CD4-positive, alpha-beta T cell treated with Interleukin-15 for 4 hours (primary cell): ENCODE measurements at regions not wholly inside any gene's neighbourhood (a gene's known extent, or its start where the extent isn't known, plus 50 kb on each side); places are given as distances from the start of the nearest gene placed in this dataset.
"Not testable (repeated sequence)": the region's sequence is repeated elsewhere in the genome, so short reads cannot be mapped to it uniquely, and the experiment has no call there.

Experiments
- DNase-seq: peaks from one replicate; pipeline ENCODE4 v3.0.0-alpha.2; 2020; ENCODE audit warnings: low spot score

DNA sequence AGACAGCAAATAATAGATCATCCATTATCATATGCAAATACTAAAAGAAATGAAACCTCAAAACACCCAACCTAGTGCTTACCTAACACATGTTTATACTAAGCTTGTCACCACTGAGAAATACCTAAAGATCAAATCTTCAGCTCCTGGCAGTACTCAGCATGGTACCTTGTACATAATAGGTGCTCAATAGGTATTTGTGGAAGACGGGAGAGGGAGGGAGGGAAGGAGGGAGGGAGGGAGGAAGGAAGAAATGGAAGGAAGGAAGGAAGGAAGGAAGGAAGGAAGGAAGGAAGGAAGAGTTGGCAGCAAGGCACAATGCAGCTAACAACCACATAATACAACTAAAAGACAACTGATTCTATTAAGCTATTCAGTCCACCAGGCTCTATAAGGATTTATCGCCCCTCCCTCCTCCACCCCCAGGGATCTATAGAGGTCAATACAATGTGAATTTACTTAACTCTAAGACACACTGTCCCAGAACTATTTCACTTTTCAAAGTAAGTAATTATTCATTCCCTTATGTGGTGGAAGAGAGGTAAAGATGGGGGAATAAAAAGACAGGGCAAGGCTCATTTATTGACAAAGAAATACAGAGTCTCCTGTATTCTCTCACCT is 328.9 kb downstream of the PAPSS1 start:
- no peak for DNase-seq

DNA sequence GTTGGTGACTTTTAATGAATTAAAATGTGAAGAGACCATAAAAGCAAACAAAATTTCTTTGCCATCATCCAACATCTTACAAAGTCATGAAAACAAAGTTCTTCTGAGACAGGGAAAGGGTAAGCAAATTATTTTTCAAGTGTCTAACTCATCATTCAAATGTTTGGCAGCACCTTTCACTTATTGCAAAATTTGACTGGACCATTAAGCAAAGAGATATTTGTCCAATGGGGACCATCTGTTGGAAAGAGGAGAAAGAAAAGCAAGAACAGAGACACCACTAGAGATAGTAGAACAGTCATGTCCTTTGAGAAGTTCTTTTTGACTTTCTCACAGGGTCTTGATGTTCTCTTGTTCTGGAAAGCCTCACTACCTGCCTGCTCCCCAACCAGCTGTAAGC is 330.1 kb downstream of the PAPSS1 start:
- no peak for DNase-seq

DNA sequence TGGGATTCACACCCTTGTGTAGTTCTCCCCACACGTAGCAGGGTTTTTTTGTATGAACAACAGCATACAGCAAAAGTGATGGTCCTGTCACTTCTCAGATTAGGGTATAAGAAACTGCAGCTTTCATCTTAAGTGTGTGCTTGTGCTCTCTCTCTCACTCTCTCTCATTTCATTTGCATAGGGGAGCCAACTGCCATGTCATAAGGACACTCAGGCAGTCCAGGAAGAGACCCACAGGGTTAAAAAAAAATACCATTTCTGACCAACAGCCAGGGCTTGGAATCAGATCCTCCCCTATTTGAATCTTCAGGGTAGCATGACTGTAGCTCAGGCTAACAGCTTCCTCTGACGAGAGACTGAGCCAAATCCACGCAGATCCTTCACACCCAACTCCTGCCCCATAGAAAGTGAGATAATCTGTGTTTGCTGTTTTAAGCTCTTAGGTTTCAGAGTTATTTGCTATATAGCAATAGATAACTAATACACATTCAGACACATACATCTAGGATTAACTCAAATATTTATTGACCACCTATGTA is 331.2 kb downstream of the PAPSS1 start:
- no peak for DNase-seq

DNA sequence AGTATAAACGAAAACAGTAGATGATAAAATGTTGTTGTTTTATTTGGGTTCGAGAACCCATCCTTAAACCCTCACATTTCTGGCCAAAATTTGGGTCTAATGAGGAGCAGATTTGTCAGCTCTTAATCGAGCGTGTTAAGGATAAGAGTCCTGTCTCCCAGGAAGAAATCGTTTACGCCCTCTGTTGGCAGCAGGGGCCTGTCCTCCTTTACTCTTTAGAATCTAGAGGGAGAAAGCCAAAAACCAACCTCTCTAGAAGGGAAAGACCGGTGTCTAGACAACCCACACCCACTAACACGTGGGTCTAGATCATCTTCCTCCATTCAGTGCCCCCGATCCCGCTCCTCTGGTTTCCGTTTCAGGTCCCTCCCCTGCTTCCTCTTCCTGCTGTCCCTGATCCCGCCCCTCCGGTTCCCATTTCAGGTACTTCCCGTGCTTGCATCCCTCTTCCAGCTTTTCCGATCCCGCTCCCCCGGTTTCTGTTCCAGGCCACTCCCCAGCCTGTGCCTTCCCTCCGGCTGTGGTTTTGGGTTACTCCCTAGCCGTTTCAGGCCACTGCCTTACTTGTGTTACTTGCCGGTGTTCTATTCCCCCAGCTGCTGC is 339.1 kb downstream of the PAPSS1 start:
- DNase-seq = no peak

DNA sequence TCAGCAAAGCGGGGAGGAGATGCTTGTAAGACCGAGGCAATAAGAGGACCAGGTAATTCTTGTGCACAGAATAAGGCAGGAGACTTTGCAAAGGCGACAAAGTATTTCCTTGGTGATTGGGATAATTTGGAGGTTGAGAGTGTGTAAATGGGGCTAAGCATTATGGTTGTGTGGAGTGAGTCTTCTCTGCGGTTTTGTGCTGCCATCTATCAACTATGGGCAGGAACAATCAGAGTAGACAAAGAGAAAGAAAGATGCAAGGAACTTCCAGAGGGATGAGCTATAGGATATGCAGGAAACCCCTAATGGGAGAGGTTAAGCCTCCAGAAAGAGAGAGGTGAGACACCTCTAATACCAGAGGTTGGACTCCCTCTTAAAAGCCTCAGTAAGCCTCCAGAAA is 339.8 kb downstream of the PAPSS1 start:
- DNase-seq = no peak

DNA sequence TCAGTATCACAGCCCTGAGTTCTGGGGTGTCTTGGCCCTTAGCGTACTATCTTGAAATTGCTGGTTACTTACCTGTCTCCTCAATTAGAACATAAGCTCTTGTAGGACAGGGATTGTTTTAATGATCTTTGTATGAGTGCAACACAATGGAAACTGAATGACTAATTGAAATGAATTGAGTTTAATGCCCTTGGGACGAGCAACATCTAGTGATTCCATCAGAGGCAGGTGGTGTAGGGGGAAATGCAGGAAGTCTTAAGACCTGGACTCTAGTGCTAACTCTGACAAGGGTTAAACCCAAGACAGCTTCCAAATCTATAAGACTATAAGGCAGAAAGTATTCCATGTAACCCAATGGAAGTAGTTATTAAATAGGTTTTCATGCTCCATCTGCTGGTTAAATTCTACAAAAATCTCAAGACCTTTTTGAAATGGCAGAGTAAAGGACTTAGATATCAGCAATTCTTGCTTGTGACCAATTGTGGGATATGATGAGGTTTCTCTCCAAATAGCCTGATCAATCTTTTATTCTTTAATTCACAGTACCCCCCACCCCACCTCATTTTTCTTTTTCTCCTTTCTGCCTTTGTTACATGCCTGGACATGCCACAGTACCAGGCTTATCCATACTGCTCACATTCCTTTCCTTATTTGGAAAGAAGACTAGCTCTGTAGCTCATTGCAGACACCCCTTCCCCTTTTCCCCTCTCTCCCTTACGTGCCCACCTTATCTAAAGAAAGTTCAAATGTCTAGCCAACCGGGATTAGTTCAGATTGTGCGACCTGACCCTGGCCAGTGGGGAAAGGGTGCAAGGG is 340.8 kb downstream of the PAPSS1 start:
- DNase-seq = no peak

DNA sequence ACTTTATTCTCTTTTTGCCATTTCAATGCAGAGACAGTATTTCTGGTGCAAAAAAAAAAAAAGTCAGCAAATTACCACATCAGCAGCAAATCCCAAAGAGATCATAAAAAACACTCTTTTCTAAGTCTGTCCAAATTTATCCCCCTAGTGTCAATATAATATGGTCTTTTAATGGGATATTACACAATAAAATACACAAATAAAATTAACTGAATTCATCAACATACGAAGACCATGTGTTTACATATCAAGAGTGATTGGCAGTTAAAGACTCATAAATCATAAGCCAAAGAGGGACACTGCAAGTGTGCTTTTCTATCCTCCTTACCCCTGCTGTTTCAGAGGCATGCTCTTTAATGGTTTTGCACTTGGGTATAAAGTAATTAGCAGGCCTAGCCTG is 340.2 kb upstream of the DKK2 start:
- no peak for DNase-seq

DNA sequence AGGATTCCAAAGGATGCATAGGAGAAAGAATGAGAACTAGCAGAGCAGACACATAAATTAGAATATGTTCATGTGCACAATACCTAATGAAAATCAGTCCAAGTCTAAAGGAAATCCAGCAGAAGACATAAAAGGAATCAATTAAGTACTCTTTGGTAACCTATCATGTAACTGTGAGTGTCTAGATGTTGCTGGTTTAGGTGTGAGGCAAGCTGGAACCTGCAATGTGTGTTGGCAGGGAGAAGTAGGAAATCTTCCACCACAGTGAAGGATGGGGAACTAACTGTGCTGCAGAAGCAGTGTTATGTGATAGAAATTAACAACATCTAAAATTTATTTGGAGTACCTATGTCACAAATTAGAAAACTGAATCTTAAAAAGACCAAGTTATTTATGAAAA is 330.8 kb upstream of the DKK2 start:
- DNase-seq = no peak

DNA sequence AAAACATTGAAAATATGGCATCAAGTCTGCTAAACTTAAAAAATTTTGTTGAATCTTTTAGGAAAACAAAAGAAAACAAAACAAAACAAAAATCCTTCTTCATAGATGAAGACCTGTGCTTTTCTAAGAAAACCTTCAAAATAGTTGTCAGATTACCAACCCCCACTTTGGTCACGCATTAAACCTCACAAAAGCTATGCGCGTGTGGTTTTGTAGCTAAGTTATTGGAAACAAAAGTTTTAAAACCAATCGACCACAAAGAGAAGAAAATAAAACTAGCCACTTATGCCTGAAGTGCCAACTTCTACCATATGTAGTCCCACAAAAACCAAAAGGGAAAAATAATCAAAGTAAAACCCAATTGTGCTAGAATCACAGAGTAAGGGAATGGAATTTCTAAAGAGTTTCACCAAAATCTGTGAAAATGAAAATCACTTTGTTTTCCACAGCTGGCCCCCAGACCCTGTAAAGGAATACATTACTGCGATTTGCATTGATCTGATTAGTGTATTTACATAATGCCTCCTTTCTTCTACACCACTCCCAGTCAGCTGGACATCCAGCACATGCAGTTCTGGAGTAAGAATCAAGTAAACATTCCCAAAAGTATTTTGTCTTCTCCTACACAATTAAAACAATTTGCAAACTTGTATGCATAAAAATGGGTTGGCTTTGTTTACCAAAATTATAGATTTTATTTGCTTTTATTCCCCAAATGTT is 330.1 kb upstream of the DKK2 start:
- no peak for DNase-seq

DNA sequence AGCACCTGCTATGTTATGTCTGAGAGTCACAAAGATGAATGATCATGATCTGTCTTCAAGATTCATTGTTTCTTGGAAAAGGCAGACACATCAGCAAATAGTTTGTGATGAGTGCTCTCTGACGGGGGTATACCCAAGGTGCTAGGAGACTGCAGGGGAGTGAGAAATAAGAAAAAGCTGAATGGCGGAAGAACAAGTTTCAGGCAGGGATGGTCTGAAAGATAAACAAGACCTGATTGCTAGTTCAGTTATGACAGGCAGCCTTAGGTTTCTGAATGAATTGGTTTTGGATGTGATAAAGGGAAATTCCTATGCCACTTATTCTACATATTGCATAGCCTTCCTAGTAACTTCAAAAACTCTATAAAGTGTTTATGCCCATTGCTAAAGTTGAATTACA is 327.0 kb upstream of the DKK2 start:
- DNase-seq = no peak

DNA sequence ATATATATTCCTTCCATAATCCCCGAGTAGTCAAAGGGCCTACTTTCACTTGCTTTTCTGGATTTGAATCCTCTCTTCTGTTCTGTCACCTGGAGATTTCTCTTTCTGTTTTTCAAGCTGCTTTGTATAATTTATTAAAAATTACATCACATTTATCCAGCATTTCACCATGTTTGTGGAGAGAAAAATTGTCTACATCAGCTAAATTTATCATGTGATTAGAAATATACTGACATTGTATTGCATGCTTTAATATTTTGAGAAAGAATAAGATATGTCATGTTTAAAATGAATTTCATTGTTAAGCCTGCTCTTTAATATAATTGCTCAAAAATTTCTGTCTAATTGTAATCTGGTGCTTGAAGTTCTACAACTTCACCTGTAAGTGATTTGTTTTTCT is 323.1 kb upstream of the DKK2 start:
- DNase-seq = no peak

DNA sequence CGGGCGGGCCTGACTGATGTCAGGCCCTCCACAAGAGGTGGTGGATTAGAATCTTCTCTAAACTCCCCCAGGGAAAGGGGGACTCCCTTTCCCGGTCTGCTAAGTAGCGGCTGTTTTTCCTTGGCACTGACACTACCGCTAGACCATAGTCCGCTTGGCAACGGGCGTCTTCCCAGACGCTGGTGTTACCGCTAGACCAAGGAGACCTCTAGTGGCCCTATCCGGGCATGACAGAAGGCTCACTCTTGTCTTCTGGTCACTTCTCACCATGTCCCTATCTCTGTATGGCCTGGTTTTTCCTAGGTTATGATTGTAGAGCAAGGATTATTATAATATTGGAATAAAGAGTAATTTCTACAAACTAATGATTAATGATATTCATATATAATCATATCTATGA is 318.2 kb upstream of the DKK2 start:
- not testable (repeated sequence) for DNase-seq

DNA sequence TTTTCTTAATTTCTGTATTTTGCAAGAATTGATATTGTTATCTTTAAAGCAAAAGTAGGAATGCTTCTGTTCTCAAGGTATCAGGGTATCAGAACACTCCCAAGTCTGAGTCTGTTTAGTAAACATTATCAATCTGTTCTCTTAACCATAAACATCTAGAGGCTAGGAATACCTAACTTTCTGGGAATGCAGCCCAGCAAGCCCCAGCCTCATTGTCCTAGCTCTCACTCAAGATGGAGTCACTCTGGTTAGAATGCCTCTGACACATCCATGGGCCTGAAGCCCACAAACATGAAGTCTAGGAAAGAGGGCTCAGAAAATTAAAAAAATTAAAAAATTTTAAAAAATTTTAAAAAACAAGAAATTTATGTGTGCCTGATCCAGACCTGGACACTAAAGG is 315.1 kb upstream of the DKK2 start:
- no peak for DNase-seq

DNA sequence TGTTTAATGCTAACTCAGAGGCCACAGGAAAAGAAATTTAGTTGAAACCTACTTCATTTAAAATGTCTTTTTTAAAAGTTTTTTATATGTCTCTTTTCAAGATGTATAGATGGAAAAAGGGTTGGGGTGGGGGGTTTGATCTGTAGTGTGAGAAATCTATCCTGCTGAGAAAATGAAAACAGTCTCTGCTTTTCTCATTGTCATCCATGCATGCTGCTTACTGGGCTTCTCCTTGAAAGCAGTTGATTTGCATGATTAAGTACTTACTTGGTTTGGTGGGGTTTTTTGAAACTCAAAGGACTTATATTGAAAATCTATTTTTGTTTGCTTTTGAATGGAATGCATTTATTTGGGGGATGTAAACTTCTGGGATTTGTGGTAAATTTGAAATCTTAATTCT is 313.6 kb upstream of the DKK2 start:
- no peak for DNase-seq

DNA sequence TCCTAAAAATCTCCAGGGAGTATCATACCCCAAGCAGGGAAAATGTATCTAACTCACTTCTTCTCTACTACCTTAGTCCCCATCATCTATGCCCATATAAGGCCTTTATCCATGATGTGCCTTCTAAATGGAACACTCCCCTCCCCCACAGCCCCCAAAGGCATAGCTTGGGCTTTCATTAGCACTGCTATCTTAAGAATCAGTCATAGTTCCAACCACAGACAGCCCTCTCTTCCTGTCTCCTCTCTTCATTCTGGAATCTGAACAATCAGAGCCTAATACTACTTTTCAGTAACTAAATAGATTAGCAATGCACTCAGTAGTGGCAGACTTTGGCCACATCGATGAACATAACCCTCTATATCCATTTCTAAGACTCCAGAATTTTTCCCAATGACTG is 313.2 kb upstream of the DKK2 start:
- no peak for DNase-seq

DNA sequence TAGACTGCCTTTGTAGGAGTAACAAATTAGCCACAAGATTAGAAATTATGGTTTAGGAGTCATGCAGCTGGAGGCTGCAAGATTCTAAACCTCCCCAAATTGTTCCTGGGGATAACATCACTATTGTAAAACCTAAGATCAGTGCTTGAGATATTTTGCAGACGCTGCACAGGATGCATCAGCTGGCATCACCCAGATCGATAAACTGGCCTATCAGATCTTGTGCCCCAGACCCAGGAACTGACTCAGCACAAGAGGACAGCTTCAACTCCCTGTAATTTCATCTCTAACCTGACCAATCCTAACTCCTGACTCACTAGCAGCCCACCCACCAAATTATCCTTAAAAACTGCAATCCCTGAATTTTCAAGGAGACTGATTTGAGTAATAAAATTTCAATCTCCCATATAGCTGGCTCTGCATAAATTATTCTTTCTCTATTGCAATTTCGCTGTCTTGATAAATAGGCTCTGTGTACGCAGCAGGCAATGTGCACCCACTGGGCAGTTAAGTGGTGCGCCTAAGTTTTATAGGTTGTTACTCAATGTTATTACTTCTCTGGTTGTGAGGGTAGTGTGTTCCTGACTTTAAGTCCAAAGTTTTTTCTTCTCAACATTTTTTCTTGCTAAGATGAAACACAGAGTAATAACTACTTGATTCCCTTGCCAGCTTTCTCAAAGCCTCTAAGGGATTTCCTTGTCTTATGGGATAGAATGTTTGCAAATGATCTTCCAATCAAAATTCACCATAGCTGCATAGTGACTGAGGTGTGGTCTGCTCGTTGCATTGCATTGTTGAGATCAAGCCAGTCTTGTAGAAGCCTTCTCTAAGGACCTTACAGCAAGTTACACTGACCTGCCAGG is 312.3 kb upstream of the DKK2 start:
- DNase-seq = no peak

DNA sequence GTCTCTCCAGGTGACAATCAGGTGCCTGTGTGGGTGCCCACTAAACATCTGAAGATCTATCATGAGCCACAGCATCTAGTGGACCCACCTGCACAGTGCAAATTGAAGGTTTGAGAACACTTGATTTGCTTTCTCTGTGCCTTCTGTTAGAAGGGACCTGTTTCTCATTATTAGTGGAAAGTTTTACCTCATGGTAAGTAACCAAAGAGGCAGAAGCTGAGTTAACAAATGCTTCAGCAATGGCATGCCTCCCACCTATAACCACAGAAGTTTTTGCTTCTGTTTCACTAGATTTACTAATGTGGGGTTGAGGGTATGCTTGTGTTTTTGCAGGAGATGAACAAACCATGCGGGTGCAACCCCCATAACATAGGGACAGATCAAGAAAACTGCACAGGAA is 297.4 kb upstream of the DKK2 start:
- no peak for DNase-seq

DNA sequence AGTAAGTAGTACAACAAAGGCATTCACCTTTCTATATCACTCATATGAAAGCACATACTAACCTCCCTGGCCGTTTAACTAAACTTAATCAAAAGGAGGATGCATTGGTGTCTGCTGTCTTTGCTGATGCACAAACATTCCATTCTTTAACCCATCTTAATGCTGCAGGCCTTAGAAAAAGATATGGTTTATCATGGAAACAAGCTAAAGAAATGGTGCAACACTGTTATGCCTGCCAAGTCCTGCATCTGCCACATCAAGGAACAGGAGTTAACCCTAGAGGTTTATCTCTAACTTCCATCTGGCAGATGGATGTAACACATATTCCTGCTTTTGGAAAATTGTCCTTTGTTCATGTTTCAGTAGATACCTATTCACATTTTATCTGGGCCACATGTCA is 296.5 kb upstream of the DKK2 start:
- DNase-seq = not testable (repeated sequence)

DNA sequence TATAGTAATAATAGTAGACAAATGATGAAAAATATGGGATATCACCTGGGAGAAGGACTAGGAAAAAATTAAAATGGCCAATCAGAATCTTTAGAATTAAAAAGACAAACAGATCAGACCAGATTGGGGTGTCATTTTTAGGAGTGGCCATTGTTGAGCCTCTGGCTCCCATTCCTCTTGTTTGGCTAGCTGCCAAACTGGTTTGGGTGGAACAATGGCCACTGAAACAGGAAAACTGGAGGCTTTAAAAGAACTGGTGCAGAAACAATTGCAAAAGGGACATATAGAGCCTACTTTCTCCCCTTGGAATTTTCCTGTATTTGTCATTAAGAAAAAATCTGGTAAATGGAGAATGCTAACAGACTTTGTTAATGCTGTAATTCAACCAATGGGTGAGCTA is 294.8 kb upstream of the DKK2 start:
- no peak for DNase-seq

DNA sequence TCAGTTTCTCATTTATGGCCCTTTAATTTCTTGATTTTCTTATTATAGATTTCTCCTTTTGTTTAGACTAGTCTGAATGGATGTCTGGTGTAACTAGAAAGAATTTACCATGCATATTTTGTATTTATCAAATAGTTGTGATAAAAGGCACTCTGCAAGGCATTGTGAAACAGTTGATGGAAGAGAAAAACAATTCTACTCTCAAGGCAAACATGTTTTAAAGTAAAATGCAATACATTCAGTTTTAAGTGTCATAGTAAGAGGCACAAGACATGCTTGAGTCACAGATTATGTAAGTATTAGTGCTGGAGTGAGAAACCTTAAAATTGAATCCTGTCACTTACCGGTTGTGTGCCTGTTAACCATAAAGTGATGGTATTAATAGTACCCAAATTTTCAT is 283.3 kb upstream of the DKK2 start:
- DNase-seq = no peak

DNA sequence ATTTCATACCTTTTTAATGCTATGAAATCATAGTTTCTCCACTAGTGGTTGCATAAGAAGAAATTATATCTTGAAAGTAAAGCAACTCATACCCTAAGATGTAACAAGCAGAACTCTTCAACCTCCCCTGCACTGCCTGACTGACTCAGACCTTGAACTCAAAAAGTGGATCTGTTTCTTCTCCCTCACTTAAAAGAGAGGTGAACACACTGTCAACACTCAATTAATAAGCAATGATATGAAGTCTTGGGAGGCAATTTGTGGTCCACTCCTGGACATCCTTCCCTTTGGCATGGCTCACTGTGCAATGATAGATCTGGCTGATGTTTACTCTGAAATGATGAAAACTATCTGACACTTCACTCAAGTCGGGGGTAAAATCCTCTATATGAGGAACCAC is 282.0 kb upstream of the DKK2 start:
- no peak for DNase-seq

DNA sequence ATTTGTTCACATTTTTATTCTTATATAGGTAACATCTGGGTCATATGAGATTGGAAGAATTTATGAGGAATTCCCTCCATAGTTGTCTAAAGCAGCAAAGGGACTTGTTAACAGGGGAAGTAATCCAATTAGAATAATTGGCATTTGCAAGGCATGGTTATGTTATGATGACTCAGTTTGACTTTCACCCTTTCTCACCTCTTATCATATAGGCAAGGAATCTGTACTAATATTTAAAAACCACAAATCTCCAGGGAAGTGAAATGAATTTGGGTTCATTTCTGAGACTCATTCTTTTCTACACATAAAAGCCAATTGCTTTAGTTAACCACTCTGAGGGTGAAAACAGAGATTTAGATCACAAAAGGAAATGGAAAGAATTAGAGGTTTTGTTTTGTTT is 281.5 kb upstream of the DKK2 start:
- DNase-seq = no peak
